ENCODE measurements at regions not wholly inside any gene's neighbourhood (a gene's known extent, or its start where the extent isn't known, plus 50 kb on each side); places are given as distances from the start of the nearest gene placed in this dataset.

GRCh38 chr13:104975272-104975671 is 1560.2 kb downstream of the EFNB2 start:
- no peak overlapping the region for H3K27ac ChIP-seq
- H3K36me3 ChIP-seq, result no peaks in the 10 kb centered on the region
- no peak overlapping the region for H3K4me3 ChIP-seq (ENCODE audit: low read depth in 1 of 2, low read length in 1 of 2)
- no peaks in the 10 kb centered on the region for H3K27me3 ChIP-seq
- TF ChIP-seq CTCF (IDR thresholded peaks at IDR 0.05), result no peak
- H3K4me1 ChIP-seq (ENCODE audit: control insufficient read depth in 1 of 2, insufficient read depth in 1 of 2, low read depth in 1 of 2, low read length in 1 of 2), result no peaks in the 10 kb centered on the region
- no peaks in the 10 kb centered on the region for H3K9me3 ChIP-seq

- no peaks in the 10 kb centered on the region for H3K36me3 ChIP-seq
- H3K27me3 ChIP-seq, result no peaks in the 10 kb centered on the region
Measured at GRCh38 chr13:104968876-104969275, 1566.6 kb downstream of the EFNB2 start.

GRCh38 chr13:104967836-104968630 is 1567.4 kb downstream of the EFNB2 start:
- H3K27ac ChIP-seq, result no peak overlapping the region
- H3K4me3 ChIP-seq (ENCODE audit: low read depth in 1 of 2, low read length in 1 of 2), result no peak overlapping the region
- no peaks in the 10 kb centered on the region for H3K27me3 ChIP-seq
- no peaks in the 10 kb centered on the region for H3K9me3 ChIP-seq
- H3K4me1 ChIP-seq (ENCODE audit: control insufficient read depth in 1 of 2, insufficient read depth in 1 of 2, low read depth in 1 of 2, low read length in 1 of 2), result no peaks in the 10 kb centered on the region
- no peaks in the 10 kb centered on the region for H3K36me3 ChIP-seq
- TF ChIP-seq CTCF (IDR thresholded peaks at IDR 0.05), result no peak

More at GRCh38 chr13:104968876-104969275, 1566.6 kb downstream of the EFNB2 start:
- no peaks in the 10 kb centered on the region for H3K9me3 ChIP-seq
- no peak overlapping the region for H3K4me3 ChIP-seq (ENCODE audit: low read depth in 1 of 2, low read length in 1 of 2)
- no peak for TF ChIP-seq CTCF (IDR thresholded peaks at IDR 0.05)
- H3K27ac ChIP-seq, result no peak overlapping the region
- no peaks in the 10 kb centered on the region for H3K4me1 ChIP-seq (ENCODE audit: control insufficient read depth in 1 of 2, insufficient read depth in 1 of 2, low read depth in 1 of 2, low read length in 1 of 2)

- Histone ChIP-seq H3K4me3 (ENCODE audit: low read depth in 1 of 2, low read length in 1 of 2) (no peak overlapping the region), H3K36me3 (no peaks in the 10 kb centered on the region), H3K4me1 (ENCODE audit: control insufficient read depth in 1 of 2, insufficient read depth in 1 of 2, low read depth in 1 of 2, low read length in 1 of 2) (no peaks in the 10 kb centered on the region), H3K9me3 (no peaks in the 10 kb centered on the region), H3K27me3 (no peaks in the 10 kb centered on the region), H3K27ac (no peak overlapping the region)
- TF ChIP-seq CTCF (IDR thresholded peaks at IDR 0.05), result no peak
Measured at GRCh38 chr13:104967376-104967775, 1568.1 kb downstream of the EFNB2 start.

GRCh38 chr13:104962411-104962810 is 1573.1 kb downstream of the EFNB2 start:
- Histone ChIP-seq H3K27me3 (no peaks in the 10 kb centered on the region), H3K4me3 (ENCODE audit: low read depth in 1 of 2, low read length in 1 of 2) (no peak overlapping the region), H3K27ac (no peak overlapping the region), H3K9me3 (no peaks in the 10 kb centered on the region), H3K4me1 (ENCODE audit: control insufficient read depth in 1 of 2, insufficient read depth in 1 of 2, low read depth in 1 of 2, low read length in 1 of 2) (no peaks in the 10 kb centered on the region), H3K36me3 (no peaks in the 10 kb centered on the region)
- TF ChIP-seq CTCF (IDR thresholded peaks at IDR 0.05), result no peak

Measured in neutrophil (primary cell).